ENCODE measurements at regions not wholly inside any gene's neighbourhood (a gene's known extent, or its start where the extent isn't known, plus 50 kb on each side); places are given as distances from the start of the nearest gene placed in this dataset.

DNA sequence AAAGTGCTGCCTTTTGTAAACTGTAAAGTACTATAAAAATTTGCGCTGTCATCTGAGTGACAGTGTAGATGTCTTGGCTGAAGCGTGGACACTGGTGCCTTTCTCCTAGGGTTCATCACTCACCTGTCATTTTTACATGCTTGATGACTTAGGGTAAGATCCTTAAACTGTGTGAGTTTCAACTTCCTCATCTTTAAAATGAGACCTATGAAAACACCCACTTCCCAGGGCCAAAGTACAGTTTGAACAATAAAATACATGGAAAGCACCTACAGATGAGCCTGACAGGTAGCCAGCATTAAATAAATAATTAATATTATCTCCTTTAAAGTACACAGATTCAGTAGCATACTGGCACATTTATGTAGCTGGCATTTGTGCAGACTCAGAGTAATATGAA lies 309.9 kb downstream of the CHRM3 start:
- TF ChIP-seq, protein P1, sequence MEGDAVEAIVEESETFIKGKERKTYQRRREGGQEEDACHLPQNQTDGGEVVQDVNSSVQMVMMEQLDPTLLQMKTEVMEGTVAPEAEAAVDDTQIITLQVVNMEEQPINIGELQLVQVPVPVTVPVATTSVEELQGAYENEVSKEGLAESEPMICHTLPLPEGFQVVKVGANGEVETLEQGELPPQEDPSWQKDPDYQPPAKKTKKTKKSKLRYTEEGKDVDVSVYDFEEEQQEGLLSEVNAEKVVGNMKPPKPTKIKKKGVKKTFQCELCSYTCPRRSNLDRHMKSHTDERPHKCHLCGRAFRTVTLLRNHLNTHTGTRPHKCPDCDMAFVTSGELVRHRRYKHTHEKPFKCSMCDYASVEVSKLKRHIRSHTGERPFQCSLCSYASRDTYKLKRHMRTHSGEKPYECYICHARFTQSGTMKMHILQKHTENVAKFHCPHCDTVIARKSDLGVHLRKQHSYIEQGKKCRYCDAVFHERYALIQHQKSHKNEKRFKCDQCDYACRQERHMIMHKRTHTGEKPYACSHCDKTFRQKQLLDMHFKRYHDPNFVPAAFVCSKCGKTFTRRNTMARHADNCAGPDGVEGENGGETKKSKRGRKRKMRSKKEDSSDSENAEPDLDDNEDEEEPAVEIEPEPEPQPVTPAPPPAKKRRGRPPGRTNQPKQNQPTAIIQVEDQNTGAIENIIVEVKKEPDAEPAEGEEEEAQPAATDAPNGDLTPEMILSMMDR (IDR thresholded peaks at IDR 0.05; ENCODE audit: low read depth, low read length), result no peak
- TF ChIP-seq EZH2phosphoT487 (IDR thresholded peaks at IDR 0.05; ENCODE audit: low read depth), result no peak
